Astrocyte (in vitro differentiated cells and primary cell): ENCODE measurements at regions not wholly inside any gene's neighbourhood (a gene's known extent, or its start where the extent isn't known, plus 50 kb on each side); places are given as distances from the start of the nearest gene placed in this dataset.

ENCODE experiments used
- EZH2 ChIP-seq: IDR thresholded peaks from 2 replicates; pipeline ENCODE4 v1.6.1; 2012; ENCODE audit warnings: mild to moderate bottlenecking, low read length, inconsistent platforms; ENCODE audit not compliant: insufficient read depth
- TF ChIP-seq, protein P1 (sequence below): IDR thresholded peaks from 2 replicates; pipeline ENCODE4 v1.5.1; 2011; ENCODE audit warnings: low read depth, mild to moderate bottlenecking, inconsistent platforms, low read length, moderate library complexity; ENCODE audit not compliant: insufficient read depth

GRCh38 chr1:187892683-187893039 lies 1063.9 kb downstream of the PLA2G4A start:
- TF ChIP-seq, protein P1, sequence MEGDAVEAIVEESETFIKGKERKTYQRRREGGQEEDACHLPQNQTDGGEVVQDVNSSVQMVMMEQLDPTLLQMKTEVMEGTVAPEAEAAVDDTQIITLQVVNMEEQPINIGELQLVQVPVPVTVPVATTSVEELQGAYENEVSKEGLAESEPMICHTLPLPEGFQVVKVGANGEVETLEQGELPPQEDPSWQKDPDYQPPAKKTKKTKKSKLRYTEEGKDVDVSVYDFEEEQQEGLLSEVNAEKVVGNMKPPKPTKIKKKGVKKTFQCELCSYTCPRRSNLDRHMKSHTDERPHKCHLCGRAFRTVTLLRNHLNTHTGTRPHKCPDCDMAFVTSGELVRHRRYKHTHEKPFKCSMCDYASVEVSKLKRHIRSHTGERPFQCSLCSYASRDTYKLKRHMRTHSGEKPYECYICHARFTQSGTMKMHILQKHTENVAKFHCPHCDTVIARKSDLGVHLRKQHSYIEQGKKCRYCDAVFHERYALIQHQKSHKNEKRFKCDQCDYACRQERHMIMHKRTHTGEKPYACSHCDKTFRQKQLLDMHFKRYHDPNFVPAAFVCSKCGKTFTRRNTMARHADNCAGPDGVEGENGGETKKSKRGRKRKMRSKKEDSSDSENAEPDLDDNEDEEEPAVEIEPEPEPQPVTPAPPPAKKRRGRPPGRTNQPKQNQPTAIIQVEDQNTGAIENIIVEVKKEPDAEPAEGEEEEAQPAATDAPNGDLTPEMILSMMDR: no peak
- no peak for TF ChIP-seq EZH2
